ENCODE measurements at regions not wholly inside any gene's neighbourhood (a gene's known extent, or its start where the extent isn't known, plus 50 kb on each side); places are given as distances from the start of the nearest gene placed in this dataset.
A peak's percentile ranks its signal among the peaks of the same experiment; 100 is the strongest.

DNA sequence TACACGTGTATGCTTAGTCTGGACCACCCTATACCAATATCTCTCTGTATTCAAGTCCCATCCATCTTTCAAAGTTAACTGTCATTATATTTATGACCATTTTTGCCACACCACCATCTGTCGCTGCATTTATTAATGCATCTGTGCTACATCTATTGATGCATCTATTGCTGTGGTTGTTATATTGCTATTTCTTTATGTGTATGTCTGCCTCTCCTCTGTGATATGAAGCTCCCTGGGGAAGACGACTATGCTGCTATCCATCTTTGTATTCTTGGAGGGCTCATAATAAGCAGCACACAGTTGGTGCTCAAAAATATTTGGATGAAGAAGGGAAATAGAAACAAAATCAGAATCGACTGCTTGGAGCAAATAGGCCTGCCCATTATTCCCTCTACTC is 357.6 kb downstream of the RPS29 start:
- no peak for DNase-seq (ENCODE audit: low spot score)

DNA sequence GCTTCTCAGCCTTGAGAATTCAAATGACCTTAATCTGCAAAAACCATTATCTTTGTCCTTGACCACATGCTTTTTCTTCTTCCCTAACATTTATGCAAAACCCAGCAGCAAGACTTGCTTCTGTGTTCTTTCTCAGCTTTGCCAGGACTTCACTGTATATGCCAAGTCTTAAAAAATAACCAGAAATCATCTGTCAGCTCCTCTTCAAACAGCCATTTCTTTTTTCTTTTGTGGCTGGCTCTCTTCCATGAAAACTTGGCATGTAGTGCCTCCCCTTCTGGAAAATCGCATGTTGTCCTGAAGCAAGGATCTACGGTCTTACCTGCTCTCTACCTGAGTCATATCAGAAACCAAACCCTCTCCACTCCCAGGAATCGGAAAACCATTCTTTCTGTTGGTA is 364.9 kb downstream of the RPS29 start:
- DNase-seq (ENCODE audit: low spot score) = no peak

DNA sequence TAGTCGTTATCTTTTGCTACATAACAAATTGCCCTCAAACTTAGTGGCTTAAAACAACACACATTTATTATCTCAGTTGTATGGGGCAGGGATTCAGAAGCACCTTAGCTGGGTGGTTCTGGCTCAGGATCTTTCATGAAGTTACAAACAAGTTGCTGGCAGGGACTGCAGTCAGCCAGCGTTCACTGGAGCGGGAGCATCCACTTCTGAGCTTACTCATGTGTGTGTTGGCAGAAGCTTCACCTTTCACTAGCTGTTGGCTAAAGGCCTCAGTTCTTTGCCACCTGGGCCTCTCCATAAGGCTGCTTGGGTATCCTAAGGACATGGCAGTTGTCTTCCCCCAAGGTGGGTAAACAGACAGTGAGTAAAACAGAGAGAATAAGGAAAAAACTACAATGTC is 365.7 kb downstream of the RPS29 start:
- no peak for DNase-seq (ENCODE audit: low spot score)

DNA sequence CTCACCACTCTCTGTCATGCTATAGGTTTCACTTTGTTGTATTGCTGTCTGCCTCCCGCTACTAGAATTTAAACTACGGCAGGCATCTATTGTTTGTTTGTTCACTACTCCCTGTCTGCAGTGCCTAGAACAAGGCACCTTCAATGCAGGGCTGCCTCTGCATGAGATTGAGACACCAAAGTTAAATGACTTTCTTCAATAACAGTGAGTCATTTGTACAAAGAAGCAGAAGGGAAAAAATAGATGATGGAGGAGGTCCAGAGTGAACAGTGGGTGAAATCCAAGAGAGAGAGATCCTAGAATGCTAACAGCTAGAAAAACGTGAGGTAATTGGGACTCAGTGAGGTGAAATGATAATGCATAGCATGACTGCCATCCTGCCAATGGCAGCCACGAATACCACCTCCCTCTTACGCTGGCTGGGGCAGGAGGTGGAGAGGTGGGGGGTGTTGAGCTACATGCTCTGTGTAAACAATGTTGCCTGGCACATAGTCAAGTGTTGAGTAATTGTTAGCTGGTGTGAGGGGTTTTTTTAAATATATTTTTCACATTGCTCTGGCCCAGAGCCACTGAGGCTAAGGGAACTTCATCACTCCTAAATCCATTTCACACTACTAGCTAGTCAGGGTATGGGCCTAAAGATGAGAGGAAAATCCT is 367.6 kb downstream of the RPS29 start:
- DNase-seq (ENCODE audit: low spot score) = no peak

DNA sequence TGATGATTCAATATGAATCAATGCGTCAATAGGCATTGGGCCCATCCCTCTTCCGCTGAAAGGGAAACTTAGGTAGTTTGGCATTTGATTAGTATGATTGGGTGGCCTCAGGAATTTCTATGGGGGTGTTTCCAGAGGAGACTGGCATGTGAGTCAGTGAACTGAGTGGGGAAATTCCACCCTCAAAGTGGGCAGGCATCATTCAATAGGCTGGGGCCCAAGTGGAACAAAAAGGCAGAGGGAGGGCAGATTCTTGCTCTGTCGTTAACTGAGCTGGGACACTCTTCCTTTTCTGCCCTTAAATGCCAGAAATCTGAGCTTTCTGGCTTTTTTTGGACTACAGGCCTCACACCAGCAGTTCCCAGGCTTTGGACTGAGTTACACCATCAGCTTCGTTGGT is 373.5 kb downstream of the RPS29 start:
- DNase-seq (ENCODE audit: low spot score) = no peak

DNA sequence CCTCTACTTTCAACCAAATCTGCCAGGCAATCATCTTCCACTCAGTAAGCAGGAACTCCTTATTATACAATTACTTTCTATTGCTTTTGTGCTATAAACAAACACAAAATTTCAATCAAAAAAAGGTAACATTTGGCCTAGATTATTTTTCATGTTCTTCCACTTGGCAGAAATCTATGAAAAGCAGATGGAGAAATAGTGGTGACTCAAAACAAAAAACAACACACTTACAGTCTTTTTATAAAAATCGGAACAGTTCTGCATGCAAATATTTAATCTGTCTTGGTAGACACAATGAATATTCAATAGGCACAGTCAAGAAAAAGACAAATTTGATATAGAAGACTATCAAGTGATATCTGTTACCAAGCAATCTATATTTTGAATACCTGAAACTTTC is 376.8 kb downstream of the RPS29 start:
- DNase-seq (ENCODE audit: low spot score) = no peak

DNA sequence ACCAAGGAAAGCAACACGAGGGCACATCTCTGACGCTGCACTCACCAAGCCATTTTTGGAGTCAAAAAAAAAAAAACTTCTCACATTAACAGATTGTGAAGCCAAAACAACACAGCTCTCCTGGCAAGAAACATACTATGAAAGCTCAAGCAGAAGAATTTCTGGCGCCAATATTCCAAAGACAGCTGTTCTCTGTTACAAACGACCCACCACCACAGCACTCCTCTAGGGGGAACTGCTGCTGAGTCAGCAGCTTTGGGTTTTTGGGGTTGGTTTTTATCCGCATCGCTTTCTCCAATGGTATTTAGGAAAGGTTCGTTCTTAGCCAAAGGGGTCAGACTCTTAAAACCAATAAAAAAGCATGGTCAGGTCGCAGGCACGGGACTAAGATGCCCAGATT is 379.4 kb downstream of the RPS29 start:
- DNase-seq (ENCODE audit: low spot score) = no peak

DNA sequence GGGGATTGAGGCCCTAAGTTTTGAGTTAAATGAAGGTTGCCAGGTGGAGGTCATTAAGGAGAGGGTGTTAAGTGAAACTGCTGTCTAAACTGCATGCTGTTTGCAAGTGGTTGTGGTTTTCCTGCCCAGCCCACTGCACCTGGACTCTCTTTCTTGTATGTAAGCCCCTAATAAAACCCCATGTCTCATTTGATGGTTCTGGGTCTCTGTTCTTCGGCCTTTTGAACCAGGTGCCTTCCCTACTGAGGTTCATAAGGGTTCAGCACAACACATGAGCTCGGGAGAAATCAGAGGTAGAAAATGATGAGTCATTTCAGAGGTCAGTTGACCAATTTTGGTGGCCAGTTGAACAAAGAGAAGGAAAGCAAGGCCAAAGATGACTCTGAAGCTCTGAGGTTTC is 382.5 kb downstream of the RPS29 start:
- DNase-seq (ENCODE audit: low spot score) = no peak

DNA sequence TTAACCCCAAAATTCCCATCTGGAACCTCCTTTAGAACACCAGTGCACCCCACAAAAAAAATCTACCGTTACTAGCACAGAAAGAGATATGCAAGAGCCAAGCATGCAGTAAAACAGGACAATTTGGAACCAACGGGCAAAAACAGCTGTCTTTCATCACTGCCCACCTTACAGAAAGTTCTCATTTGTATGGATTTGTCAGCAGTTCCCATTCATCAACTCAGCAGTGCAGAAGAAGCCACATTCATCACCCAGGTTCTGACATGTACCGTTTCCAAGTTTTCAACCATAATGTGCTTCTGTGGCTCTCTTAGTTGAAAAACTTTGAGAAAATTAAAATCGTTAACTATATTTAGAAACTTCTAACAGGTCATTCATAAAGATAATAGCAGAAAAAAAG is 387.0 kb downstream of the RPS29 start:
- no peak for DNase-seq (ENCODE audit: low spot score)

DNA sequence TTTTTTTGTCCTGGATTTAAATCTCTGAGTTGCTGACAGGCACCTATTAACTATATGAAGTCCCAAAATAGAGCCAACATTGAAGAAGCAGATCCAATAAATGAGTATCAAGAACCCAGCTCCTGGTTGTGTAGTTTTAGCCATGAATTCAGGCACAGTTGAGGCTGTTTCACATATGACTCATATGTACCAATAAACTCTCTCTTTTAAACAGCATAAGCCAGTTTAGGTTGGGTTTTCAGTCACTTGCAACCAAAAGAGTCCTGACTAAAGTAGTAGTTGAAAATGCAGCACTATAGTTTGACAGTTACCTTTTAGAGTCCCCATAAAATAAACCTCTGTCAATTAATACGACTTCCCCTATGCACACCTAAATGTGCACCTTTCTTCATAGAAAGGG is 389.9 kb downstream of the RPS29 start:
- no peak for DNase-seq (ENCODE audit: low spot score)

DNA sequence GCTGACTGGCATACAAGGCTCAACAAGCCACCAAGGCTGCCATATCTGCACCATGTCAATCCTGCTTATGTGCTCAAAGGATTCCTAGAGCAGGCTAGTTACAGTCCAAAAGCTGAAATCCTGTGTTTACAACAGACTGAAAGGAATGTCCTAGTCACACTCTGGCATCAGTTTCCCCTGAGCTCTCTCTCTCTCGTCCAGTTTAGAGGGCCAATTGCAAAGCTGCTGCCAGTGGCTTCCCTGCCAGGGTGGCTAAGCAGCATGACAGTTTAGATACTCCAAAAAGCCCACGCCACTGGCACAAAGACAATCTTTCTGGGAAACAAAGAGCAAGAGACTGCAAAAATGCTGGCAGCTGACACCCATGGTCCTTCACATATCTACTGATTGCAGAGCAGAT is 392.1 kb downstream of the RPS29 start:
- DNase-seq (ENCODE audit: low spot score) = no peak

DNA sequence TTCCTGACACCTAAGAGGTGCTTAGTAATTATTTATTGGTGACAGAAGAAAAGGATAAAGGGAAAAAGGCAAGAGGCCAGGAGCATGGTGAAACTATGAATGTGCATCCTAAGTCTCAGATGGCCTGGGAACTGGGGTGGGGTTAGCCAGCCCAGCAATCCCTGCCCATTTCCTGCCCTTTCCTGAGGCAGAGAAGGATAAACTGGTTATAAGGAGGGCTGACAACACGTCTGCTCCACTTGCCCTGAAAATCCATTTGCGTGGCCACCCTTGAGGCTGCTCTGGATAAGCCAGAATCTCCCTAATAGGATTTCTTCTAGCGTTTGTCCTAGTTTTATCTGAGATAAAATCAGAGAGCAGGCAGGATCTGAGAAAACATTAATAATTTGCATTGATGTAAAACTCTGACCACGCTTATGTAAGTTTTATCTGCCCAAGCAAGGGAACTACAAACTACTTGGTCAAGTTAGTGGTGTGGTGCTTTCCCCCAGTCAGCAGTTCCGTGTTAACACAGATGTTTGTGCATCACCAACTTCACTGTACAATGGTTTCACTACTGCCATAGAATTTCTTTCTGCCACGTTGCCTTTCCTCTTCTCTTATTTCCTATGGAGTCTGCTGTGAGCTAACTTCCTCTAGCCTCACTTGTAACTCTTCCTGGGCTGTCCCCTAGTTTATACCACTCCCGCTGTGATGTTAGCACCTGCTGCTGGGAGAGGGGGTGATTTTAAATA is 392.7 kb downstream of the RPS29 start:
- no peak for DNase-seq (ENCODE audit: low spot score)

DNA sequence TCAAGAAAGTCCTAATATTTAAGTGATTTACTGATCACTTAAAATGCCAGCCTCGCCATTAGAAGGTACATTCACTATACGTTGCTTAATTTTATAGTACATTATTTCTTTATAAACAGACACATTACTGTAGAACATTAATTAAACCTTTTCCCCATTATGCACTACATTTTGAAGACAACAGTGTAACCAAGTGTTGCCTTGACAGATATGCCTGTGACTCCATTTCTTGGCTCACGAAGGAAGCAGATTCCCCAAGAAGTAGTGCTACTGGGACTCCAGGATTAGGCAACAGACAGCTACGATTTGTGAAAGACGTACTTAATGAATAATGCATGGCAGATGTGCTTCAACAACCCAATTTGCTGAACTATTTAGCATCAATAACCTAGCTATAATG is 394.8 kb downstream of the RPS29 start:
- DNase-seq (ENCODE audit: low spot score) = no peak

DNA sequence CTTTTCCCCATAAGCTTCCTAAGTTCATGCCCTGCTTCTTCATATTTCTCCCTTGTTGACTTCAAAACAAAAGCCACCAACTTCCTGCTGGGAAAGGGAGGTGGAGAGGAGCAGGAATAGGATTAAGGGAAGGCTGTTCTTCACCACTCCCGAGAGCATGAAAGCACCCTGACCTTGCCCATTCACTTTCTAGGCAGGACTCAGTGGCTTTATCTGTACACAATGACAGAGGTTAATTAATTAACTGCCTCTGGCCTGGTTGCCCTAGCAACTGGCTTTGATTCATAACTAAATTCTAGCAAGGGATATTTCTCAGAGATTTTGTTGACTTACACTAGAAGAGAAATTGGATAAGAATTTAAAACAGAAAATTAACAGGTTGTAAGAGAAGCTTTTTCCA is 396.8 kb downstream of the RPS29 start:
- DNase-seq (ENCODE audit: low spot score) = no peak

DNA sequence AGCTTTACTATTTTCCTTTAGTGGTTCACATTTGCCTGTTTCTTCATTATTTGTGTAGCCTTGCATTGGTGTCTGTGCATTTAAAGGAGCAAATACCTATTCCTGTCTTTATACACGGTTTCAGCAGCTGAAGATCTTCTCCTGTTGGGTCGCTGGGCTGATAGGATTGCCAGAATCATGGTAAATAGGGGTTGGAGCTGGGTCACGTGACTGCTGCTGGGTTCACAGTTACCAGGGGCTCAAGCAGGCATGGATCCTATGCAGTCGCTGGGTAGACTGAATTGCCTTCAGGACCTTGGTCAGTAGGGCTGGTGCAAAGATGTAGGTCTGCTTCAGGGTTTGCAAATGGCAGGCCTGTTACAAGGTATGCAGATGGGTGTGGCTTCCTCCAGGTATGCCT is 398.4 kb downstream of the RPS29 start:
- no peak for DNase-seq (ENCODE audit: low spot score)

DNA sequence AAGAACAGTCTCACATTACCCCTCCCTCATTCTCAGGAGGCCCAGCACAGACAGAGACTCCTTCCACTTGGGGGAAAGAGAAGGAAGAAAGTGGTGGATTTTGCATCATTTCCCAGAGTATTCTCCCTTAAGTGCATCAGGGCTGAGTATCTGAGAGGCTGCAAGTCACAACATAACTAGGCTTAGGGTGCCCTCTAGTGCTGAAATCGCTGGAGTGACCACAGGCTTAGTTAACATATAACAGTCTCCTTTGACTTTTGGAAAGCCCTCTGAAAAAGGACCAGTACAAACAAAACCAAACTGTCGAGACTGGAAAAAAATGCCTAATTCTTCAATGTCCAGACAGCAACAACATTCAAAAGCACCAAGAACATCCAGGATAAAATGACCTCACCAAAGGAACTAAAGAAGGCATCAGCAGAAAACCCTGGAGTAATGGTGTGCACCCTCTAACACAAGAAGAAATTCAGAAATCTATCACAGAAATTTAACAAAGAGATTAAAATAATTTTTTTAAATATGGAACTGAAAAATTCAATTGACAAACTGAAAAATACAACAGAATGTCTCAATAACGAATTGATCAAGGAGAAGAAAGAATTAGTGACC is 412.3 kb downstream of the RPS29 start:
- DNase-seq (ENCODE audit: low spot score) = peak; percentile 66

DNA sequence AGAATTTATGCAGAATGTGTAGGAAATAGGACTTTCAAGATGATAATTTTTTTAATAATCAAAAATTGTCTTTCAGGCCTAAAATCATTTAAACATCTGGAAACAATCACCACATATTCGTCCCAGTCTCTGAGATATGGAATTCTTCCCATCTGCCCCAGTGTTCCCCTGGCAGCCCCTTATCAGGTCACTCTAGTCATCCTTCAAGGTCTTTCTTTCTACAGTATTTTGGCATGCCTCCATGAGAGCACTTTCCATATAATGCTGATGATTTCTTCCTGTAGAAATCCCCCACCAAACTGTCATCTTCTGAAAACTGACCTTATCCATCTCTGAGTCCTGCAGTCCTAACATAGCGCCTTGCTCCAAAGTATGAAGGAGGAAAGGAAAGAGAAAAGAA is 422.1 kb downstream of the RPS29 start:
- DNase-seq (ENCODE audit: low spot score) = no peak

DNA sequence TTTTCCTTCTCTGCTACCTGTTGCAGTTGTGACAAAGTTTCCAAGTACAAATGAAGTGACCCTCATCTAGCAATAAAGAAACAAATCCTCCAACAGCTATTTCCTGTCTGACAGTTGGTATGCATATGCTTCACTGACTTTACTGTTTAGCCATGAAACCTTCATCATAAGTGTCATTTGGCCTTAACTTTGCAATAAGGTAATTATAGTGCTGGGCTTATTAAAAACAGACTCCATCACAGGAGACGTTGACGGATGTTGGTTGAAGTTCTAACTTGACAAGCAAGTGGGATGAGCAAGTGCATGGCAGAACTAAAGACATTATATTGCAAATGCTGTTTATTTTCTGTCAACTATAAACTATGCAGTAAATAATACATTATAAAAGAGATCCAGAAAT is 425.2 kb downstream of the RPS29 start:
- DNase-seq (ENCODE audit: low spot score) = no peak

DNA sequence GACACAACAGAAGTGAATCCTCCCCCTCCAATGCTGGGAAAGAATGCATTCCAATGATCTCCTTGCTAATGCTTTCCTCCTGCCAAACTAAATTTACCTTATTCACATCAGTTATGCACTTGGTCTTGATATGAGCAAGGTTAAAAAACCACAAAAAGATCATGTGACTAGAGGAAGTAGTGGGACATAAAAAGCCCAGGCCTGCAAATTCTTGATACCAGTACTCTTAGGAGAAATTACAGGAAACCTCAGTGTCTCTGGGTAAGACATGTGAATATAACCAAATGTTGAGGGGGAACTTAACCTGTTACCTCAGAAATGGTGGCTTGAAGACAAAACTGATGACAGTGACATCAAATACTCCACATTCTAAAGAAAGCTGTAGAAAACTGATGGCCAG is 427.1 kb downstream of the RPS29 start:
- no peak for DNase-seq (ENCODE audit: low spot score)

DNA sequence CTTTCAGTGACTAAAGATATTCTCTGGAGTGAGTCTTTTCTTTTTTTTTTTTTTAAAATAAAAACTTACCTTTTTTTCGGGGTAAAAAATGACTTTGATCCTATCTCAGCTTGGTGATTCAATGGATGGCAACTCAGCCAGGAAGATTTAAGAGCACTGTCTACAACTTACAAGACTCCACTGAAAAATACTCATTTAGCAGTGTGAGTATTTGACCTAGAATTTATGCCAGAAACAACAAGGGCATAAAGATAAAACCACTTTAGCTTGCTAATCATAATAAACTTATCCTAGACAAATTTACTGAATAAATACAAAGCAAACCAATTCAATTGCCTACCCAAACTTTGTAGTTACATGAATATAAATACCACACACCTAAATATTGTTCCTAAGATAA is 446.6 kb downstream of the RPS29 start:
- DNase-seq (ENCODE audit: low spot score) = no peak

DNA sequence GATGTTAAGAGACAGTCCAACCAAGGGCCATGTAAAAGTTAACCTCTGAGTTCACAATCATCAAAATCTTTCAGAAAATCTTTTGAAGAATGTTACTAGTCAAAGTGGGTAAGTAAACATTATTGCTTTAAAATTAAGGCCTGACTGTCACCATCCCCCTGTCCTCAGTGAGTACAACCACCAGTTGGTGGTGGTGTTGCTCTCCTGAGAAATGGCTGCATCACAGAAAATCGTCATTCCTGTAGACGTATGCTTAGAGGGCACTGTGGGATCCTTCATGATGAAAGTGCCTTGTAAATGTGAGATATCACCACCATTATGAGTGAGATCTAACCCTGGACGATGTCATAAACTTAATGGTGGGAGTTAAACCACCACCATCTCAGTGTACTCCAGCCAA is 451.2 kb downstream of the RPS29 start:
- no peak for DNase-seq (ENCODE audit: low spot score)

DNA sequence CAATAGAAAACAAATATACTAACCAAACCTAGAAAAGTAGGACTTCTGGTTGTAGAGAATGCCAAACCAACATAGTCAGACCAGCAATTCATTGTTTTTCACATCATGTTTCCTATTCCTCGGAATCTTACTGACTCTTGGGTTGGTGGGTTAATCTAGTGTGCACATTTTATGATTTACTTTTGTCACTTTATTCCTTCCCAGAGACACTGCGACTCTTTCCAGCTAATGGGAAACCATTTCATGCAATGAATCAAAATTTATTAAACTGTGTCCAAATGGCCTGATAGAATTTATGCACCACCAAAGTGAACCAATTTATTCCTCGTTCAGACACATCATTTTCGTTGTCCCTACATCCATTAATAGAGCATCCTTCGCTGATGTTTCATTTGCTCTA is 464.9 kb downstream of the RPS29 start:
- DNase-seq (ENCODE audit: low spot score) = no peak

DNA sequence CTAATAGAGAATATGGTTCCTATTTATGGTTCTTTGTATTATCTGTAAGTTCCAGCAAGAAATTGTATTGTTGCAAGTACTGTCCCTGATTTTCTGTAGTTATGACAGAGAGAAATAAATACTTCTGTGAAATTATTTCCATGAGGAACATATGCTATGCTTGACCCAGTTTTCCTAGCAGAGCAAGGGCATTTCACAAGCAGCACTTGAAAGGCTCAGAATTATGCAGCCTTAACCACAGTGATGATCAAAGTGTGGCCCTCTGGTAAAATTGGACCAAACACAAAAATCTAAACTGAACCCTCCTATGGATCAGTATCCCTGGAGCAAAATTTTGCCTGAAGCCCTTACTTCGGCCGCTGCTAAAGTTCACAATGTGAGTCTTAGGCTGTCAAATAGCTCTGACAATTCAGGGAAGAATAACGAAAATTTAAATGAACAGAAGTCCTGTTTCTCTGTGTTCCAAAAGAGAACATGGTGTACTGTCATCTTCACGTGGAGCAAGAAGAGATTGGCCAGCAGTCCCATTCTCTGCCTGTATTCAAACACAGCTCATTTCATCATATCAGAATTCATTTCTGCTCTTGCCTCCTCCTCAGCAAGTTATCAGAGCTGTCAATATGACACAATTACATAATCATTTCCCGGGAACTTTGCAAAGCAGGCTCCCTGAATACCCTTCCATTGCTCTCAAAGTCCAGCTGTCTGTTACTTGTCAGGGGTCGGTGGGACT is 471.9 kb downstream of the RPS29 start:
- DNase-seq (ENCODE audit: low spot score) = no peak
